ENCODE measurements at regions not wholly inside any gene's neighbourhood (a gene's known extent, or its start where the extent isn't known, plus 50 kb on each side); places are given as distances from the start of the nearest gene placed in this dataset.

DNA sequence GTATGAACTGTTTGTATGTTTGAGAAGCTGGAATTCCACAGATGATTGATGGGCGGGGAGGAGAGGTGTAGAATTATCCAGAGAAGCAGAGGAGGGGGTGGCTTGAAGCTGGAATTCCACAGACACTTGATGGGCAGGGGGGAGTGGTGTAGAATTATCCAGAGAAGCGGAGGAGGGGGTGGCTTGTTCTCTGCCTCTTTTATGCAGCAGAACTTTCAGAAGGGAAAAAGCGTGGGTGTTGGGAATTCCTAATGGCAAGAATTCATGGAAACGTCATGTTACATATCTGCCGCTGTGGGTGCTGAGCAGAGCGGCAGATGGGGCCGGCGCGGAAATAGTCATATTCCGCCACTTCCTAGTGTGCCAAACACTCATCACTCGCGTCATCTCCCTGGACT is 167.9 kb upstream of the KCNG1 start:
- no peak for ATAC-seq
- Histone ChIP-seq H3K4me2 (no peak overlapping the region), H3K9me3 (peaks cover 9% of the 10 kb centered on the region; the same call in 2 of the 3 replicates), H3K4me1 (no peaks in the 10 kb centered on the region), H3K4me3 (no peak overlapping the region), H3K27ac (no peak overlapping the region)
- no peak for DNase-seq (ENCODE audit: low read depth in 1 of 2, low spot score in 1 of 2)
- WGBS (ENCODE audit: missing lambda C conversion rate) = 81% methylated on average over 12 of the region's 12 CpGs
- POLR2A ChIA-PET = interaction anchor here (0.6 kb wide), 1 partner anchor 209 kb away, joined by 4 read pairs; no protein-coding TSS in a partner anchor
- CTCF ChIA-PET = interaction anchor here (1.1 kb wide), 1 partner anchor 203 kb away, joined by 5 read pairs; no protein-coding TSS in a partner anchor
- FAIRE-seq = no peak
- TF ChIP-seq MAFK (IDR thresholded peaks at IDR 0.05; ENCODE audit: partially characterized antibody) = no peak
- no peak for TF ChIP-seq HOXB5 (CRISPR knock-in tag; IDR thresholded peaks at IDR 0.05)
- no peak for TF ChIP-seq EHF (CRISPR knock-in tag; IDR thresholded peaks at IDR 0.05)

DNA sequence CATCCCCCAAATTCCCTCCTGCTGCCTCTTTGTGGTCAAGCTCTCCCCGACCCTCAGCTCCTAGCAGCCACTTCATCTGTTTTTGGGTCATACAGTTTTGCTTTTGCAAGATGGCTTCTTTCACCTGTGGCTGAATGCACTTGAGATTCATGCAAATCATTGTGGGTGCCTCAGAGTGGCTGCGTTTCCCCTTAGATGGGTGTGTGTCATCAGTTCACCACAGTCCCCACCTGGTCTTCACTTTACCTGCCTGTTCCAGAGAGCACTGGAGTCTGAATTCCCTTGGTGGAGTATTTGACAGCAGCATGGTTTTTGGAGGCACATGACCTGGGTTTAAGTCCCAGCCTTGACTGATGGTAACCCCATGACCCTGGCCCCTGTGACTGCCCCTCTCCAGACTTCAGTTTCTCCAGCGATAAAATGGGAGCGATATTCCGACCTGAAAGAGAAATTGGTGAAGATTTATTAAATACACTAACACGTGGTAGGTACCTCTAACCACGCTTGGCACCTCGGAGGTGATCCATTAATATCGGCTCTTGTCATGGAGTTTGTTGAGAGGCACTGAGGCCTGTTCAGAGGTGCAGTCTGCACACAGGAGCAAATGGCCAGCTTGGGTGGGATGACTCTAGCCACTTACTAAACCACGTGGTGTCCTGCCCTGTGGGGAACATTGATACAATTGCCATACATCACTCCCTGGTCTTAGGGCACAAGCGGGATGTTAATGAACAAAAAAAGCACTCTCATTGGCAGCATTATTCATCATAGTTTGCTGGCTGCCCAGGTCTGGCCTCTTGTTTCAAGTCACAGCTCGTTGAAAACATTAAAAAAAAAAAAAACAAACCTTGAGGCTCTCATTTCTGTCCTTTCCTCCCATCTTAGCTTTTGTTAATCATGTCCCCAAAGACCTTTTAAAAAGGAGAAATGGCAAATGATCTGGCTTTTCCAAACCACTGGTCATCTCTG is 167.2 kb upstream of the KCNG1 start:
- ChIA-PET CTCF (interaction anchor here (1.1 kb wide), 1 partner anchor 203 kb away, joined by 5 read pairs; no protein-coding TSS in a partner anchor), POLR2A (interaction anchor here (0.6 kb wide), 1 partner anchor 209 kb away, joined by 4 read pairs; no protein-coding TSS in a partner anchor)
- Histone ChIP-seq H3K9me3 (peaks cover 2% of the 10 kb centered on the region; the same call in 2 of the 3 replicates), H3K27ac (no peak overlapping the region), H3K4me1 (no peaks in the 10 kb centered on the region), H3K4me3 (no peak overlapping the region), H3K4me2 (no peak overlapping the region)
- WGBS (ENCODE audit: missing lambda C conversion rate) = 50% methylated on average over 12 of the region's 12 CpGs
- no peak for ATAC-seq
- TF ChIP-seq RAD21 (conservative IDR thresholded peaks at IDR 0.05 in 1 of 2, IDR thresholded peaks at IDR 0.05 in 1 of 2) = no peak
- no peak for TF ChIP-seq NR3C1 (IDR thresholded peaks at IDR 0.05)
- TF ChIP-seq TP53 (CRISPR knock-in tag; IDR thresholded peaks at IDR 0.05) = no peak
- TF ChIP-seq KDM1A (IDR thresholded peaks at IDR 0.05; ENCODE audit: low read depth) = no peak
- no peak for TF ChIP-seq HOXB13 (CRISPR knock-in tag; IDR thresholded peaks at IDR 0.05; ENCODE audit: low read depth)
- no peak for TF ChIP-seq ESRRA (IDR thresholded peaks at IDR 0.05; ENCODE audit: borderline replicate concordance, low read length)
- TF ChIP-seq, protein P1, sequence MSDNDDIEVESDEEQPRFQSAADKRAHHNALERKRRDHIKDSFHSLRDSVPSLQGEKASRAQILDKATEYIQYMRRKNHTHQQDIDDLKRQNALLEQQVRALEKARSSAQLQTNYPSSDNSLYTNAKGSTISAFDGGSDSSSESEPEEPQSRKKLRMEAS (IDR thresholded peaks at IDR 0.05) = no peak
- no peak for TF ChIP-seq RCOR1 (IDR thresholded peaks at IDR 0.05; ENCODE audit: low read depth, low read length)
- TF ChIP-seq CBX8 (IDR thresholded peaks at IDR 0.05) = no peak
- no peak for TF ChIP-seq ZFP36 (IDR thresholded peaks at IDR 0.05; ENCODE audit: borderline replicate concordance, partially characterized antibody)
- TF ChIP-seq TFCP2L1 (CRISPR knock-in tag; IDR thresholded peaks at IDR 0.05) = no peak
- TF ChIP-seq EP300 (IDR thresholded peaks at IDR 0.05) = no peak
- TF ChIP-seq HEYL (CRISPR knock-in tag; IDR thresholded peaks at IDR 0.05) = no peak
- TF ChIP-seq POLR2AphosphoS2 (conservative IDR thresholded peaks at IDR 0.05; ENCODE audit: low read length) = no peak
- TF ChIP-seq FOSL2 (IDR thresholded peaks at IDR 0.05) = no peak
- TF ChIP-seq FOSL2 (CRISPR knock-in tag; IDR thresholded peaks at IDR 0.05) = no peak
- TF ChIP-seq CEBPB (IDR thresholded peaks at IDR 0.05) = no peak
- no peak for FAIRE-seq
- no peak for DNase-seq (ENCODE audit: low read depth in 1 of 2, low spot score in 1 of 2)

DNA sequence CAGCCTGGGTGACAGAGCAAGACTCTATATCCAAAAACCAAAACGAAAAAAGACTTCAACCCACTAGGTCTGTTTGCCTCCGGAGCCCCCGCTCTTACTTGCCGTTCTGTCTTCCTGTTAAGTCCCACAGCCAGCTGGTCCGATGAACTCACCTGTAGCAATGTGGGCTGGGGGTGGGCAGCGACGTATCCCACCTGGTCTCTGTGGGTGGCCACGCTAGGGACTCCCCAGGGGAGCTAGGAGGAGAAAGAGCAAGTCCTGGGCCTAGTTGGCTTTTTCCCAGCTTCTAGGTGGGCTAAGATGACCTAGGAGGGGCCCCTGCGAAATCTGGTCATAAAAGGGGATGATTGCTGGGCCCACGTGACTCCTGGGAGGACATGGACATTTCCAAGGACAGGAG is 166.0 kb upstream of the KCNG1 start:
- H3K4me1 ChIP-seq = no peaks in the 10 kb centered on the region
- H3K4me3 ChIP-seq = no peak overlapping the region
- no peaks in the 10 kb centered on the region for H3K9me3 ChIP-seq
- no peak overlapping the region for H3K27ac ChIP-seq
- H3K4me2 ChIP-seq = no peak overlapping the region
- ChIA-PET POLR2A (no interaction called here), CTCF (no interaction called here)
- no peak for ATAC-seq
- DNase-seq (ENCODE audit: low read depth in 1 of 2, low spot score in 1 of 2) = no peak
- 44% methylated on average over 10 of the region's 10 CpGs for WGBS (ENCODE audit: missing lambda C conversion rate)
- TF ChIP-seq CHD2 (IDR thresholded peaks at IDR 0.05; ENCODE audit: low read length, partially characterized antibody) (no peak), TFCP2L1 (CRISPR knock-in tag; IDR thresholded peaks at IDR 0.05) (no peak), RARB (CRISPR knock-in tag; IDR thresholded peaks at IDR 0.05) (no peak), JUNB (IDR thresholded peaks at IDR 0.05) (no peak)
- TF ChIP-seq, protein P2, sequence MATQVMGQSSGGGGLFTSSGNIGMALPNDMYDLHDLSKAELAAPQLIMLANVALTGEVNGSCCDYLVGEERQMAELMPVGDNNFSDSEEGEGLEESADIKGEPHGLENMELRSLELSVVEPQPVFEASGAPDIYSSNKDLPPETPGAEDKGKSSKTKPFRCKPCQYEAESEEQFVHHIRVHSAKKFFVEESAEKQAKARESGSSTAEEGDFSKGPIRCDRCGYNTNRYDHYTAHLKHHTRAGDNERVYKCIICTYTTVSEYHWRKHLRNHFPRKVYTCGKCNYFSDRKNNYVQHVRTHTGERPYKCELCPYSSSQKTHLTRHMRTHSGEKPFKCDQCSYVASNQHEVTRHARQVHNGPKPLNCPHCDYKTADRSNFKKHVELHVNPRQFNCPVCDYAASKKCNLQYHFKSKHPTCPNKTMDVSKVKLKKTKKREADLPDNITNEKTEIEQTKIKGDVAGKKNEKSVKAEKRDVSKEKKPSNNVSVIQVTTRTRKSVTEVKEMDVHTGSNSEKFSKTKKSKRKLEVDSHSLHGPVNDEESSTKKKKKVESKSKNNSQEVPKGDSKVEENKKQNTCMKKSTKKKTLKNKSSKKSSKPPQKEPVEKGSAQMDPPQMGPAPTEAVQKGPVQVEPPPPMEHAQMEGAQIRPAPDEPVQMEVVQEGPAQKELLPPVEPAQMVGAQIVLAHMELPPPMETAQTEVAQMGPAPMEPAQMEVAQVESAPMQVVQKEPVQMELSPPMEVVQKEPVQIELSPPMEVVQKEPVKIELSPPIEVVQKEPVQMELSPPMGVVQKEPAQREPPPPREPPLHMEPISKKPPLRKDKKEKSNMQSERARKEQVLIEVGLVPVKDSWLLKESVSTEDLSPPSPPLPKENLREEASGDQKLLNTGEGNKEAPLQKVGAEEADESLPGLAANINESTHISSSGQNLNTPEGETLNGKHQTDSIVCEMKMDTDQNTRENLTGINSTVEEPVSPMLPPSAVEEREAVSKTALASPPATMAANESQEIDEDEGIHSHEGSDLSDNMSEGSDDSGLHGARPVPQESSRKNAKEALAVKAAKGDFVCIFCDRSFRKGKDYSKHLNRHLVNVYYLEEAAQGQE (IDR thresholded peaks at IDR 0.05) = no peak
- TF ChIP-seq, protein P3, sequence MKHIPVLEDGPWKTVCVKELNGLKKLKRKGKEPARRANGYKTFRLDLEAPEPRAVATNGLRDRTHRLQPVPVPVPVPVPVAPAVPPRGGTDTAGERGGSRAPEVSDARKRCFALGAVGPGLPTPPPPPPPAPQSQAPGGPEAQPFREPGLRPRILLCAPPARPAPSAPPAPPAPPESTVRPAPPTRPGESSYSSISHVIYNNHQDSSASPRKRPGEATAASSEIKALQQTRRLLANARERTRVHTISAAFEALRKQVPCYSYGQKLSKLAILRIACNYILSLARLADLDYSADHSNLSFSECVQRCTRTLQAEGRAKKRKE (CRISPR knock-in tag; IDR thresholded peaks at IDR 0.05; ENCODE audit: low read depth) = no peak
- FAIRE-seq = no peak
